ENCODE measurements at regions not wholly inside any gene's neighbourhood (a gene's known extent, or its start where the extent isn't known, plus 50 kb on each side); places are given as distances from the start of the nearest gene placed in this dataset.

DNA sequence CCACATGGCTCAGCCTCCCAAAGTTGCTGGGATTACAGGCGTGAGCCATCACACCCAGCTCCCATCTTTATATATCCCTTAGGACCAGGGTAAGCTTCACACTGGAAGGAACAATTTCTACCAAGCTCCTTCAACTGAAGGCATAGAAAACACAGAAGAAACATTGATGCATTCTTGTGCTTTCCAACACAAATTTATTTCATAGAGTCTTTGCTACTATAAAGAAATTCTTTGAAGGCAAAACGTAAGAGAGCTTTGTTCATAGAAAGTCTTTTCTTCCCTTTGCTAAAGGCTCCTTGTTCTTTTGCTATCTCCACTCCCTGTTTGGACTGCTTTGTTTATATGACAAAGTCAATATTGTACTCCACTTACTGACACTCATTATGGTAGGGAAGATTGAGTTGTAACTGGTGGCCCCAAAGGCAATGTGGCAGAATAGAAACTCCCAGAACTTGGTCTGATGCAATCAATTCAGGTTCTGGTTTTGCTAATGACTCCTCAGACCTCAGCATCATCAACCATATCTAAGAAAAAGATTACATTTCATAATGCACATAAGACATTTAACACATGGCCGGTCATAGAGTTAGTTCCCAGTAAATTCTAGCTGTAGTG, 97.4 kb upstream of the CLINT1 start:
- Histone ChIP-seq H3K4me1 (no peaks in the 10 kb centered on the region), H3K27ac (no peak overlapping the region), H3K9me3 (no peaks in the 10 kb centered on the region), H3K36me3 (no peaks in the 10 kb centered on the region), H3K27me3 (no peaks in the 10 kb centered on the region), H3K4me3 (no peak overlapping the region)
- ATAC-seq (no peak), DNase-seq (no peak)
- TF ChIP-seq, protein P1, sequence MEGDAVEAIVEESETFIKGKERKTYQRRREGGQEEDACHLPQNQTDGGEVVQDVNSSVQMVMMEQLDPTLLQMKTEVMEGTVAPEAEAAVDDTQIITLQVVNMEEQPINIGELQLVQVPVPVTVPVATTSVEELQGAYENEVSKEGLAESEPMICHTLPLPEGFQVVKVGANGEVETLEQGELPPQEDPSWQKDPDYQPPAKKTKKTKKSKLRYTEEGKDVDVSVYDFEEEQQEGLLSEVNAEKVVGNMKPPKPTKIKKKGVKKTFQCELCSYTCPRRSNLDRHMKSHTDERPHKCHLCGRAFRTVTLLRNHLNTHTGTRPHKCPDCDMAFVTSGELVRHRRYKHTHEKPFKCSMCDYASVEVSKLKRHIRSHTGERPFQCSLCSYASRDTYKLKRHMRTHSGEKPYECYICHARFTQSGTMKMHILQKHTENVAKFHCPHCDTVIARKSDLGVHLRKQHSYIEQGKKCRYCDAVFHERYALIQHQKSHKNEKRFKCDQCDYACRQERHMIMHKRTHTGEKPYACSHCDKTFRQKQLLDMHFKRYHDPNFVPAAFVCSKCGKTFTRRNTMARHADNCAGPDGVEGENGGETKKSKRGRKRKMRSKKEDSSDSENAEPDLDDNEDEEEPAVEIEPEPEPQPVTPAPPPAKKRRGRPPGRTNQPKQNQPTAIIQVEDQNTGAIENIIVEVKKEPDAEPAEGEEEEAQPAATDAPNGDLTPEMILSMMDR (IDR thresholded peaks at IDR 0.05) = no peak
- TF ChIP-seq POLR2A (IDR thresholded peaks at IDR 0.05) = no peak
- intact Hi-C loops (cut with DNase I) = no loop called here
- WGBS (ENCODE audit: insufficient coverage, low coverage, low lambda C conversion rate, missing lambda C conversion rate) = 68% methylated on average over 3 of the region's 3 CpGs

DNA sequence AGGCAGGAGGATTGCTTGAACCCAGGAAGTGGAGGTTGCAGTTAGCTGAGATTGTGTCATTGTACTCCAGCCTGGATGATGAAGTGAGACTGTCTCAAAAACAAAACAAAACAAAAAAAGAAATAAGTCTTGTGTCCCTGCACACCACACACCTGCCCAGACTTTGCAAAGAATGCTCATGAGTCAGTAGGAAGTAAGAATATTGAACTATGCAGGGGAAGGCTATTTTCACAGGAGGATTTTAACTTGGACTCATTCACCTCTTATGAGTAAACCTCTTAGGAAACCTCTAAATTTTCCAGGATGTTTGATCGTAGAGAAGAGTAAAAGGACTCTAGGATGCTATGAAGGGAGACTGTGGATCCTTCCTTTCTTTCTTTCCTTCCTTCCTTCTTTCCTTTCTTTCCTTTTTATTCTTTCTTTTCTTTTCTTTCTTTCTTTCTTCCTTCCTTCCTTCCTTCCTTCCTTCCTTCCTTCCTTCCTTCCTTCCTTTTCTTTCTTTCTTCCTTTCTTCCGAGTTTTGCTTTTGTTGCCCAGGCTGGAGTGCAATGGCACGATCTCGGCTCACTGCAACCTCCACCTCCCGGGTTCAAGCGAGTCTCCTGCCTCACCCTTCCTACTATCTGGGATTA, 96.7 kb upstream of the CLINT1 start:
- 78% methylated on average over 5 of the region's 6 CpGs for WGBS (ENCODE audit: insufficient coverage, low coverage, low lambda C conversion rate, missing lambda C conversion rate)
- Histone ChIP-seq H3K9me3 (no peaks in the 10 kb centered on the region), H3K36me3 (no peaks in the 10 kb centered on the region), H3K4me3 (no peak overlapping the region), H3K27me3 (no peaks in the 10 kb centered on the region), H3K4me1 (no peaks in the 10 kb centered on the region), H3K27ac (no peak overlapping the region)
- no peak for TF ChIP-seq POLR2A (IDR thresholded peaks at IDR 0.05)
- TF ChIP-seq, protein P1 (IDR thresholded peaks at IDR 0.05) = no peak
- no peak for DNase-seq
- no peak for ATAC-seq
- intact Hi-C loops (cut with DNase I) = no loop called here

DNA sequence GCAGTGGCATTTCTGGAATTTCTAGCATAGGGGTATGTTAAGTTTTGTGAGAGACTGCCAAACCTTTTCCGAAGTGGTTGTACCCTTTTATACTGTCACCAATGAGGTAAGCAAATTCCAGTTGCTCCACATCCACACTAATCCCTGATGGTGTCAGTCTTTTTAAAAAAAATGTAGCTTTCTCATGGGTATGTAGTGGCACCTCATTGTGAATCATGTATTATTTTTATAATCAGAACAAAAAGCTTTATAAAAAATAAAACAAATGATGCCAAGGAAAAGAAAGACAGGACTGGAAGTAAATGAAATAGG, 93.4 kb upstream of the CLINT1 start:
- Histone ChIP-seq H3K27me3 (no peaks in the 10 kb centered on the region), H3K4me3 (no peak overlapping the region), H3K27ac (no peak overlapping the region), H3K4me1 (no peaks in the 10 kb centered on the region), H3K9me3 (no peaks in the 10 kb centered on the region), H3K36me3 (no peaks in the 10 kb centered on the region)
- TF ChIP-seq POLR2A (IDR thresholded peaks at IDR 0.05) = no peak
- TF ChIP-seq, protein P1 (IDR thresholded peaks at IDR 0.05) = no peak
- intact Hi-C loops (cut with DNase I) = no loop called here
- DNase-seq (no peak), ATAC-seq (no peak)
- 81% methylated on average over 1 of the region's 1 CpG for WGBS (ENCODE audit: insufficient coverage, low coverage, low lambda C conversion rate, missing lambda C conversion rate)

DNA sequence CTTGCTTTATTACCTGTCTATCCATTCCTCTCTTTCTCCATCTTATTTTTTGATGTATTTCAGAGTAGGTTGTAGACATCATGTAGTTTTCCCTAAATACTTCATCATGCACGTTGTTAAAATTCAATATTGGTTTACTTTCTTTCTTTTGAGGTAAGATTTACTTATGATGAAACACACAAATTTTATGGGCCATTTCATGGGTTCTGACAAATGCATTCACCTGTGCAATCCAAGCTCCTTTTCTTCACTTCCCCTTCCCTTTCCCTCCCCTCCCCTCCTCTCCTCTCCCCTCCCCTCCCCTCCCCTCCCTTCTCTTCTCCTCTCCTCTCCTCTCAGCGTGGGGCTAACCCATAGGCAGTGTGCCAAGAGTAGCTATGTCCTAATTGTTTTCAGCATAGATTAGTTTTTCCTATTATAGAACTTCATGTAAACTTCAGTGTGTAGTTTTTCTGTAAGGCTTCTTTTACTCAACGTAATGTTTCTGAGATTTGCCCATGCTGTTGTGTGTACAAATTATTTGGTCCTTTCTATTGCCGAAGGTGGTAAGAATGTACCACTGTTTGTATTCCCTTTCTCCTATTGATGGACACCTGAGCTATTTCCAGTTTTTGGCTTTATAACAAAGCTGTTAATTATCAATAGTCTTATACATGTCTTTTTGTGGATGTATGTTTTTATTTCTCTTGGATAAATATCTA, 92.9 kb upstream of the CLINT1 start:
- Histone ChIP-seq H3K4me1 (no peaks in the 10 kb centered on the region), H3K27ac (no peak overlapping the region), H3K4me3 (no peak overlapping the region), H3K27me3 (no peaks in the 10 kb centered on the region), H3K36me3 (no peaks in the 10 kb centered on the region), H3K9me3 (no peaks in the 10 kb centered on the region)
- DNase-seq (no peak), ATAC-seq (no peak)
- TF ChIP-seq, protein P1 (IDR thresholded peaks at IDR 0.05) = no peak
- no peak for TF ChIP-seq POLR2A (IDR thresholded peaks at IDR 0.05)
- 30% methylated on average over 4 of the region's 4 CpGs for WGBS (ENCODE audit: insufficient coverage, low coverage, low lambda C conversion rate, missing lambda C conversion rate)
- intact Hi-C loops (cut with DNase I) = no loop called here
